ENCODE measurements at regions not wholly inside any gene's neighbourhood (a gene's known extent, or its start where the extent isn't known, plus 50 kb on each side); places are given as distances from the start of the nearest gene placed in this dataset.

DNA sequence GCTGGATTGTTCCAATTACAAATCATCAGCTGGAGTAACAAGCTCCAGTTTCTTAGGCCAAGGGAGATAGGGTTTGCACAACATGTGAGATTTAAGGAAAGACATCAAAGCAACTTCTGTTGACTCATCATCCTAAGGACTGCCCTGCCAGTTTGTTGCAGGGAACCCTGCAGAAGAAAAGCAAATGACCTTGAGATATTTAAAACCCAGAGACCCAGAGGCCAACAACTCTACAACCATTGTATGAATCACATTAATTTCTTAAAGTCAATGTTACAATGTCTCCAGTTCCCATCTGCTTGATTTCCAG lies 491.8 kb upstream of the ACVR2A start:
- DNase-seq, result no peak
- intact Hi-C loops (cut with DNase I; ENCODE audit: low total_unique reads), result no loop called here
- no peaks in the 10 kb centered on the region for H3K9me3 ChIP-seq

GRCh38 chr2:147352264-147353071 lies 492.4 kb upstream of the ACVR2A start:
- H3K4me3 ChIP-seq, result no peak overlapping the region
- H3K27ac ChIP-seq, result no peak overlapping the region
- TF ChIP-seq, protein P1, sequence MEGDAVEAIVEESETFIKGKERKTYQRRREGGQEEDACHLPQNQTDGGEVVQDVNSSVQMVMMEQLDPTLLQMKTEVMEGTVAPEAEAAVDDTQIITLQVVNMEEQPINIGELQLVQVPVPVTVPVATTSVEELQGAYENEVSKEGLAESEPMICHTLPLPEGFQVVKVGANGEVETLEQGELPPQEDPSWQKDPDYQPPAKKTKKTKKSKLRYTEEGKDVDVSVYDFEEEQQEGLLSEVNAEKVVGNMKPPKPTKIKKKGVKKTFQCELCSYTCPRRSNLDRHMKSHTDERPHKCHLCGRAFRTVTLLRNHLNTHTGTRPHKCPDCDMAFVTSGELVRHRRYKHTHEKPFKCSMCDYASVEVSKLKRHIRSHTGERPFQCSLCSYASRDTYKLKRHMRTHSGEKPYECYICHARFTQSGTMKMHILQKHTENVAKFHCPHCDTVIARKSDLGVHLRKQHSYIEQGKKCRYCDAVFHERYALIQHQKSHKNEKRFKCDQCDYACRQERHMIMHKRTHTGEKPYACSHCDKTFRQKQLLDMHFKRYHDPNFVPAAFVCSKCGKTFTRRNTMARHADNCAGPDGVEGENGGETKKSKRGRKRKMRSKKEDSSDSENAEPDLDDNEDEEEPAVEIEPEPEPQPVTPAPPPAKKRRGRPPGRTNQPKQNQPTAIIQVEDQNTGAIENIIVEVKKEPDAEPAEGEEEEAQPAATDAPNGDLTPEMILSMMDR (IDR thresholded peaks at IDR 0.05), result no peak
- TF ChIP-seq POLR2A (IDR thresholded peaks at IDR 0.05), result no peak
- DNase-seq, result no peak
- no peaks in the 10 kb centered on the region for H3K27me3 ChIP-seq
- no peaks in the 10 kb centered on the region for H3K4me1 ChIP-seq
- H3K9me3 ChIP-seq, result no peaks in the 10 kb centered on the region
- intact Hi-C loops (cut with DNase I; ENCODE audit: low total_unique reads), result no loop called here
- H3K36me3 ChIP-seq (ENCODE audit: low read depth, missing control alignments), result no peaks in the 10 kb centered on the region
- WGBS, 2 donors, result 72 to 74% methylated on average over 8 of the region's 8 CpGs

More for the DNA sequence above, 491.8 kb upstream of the ACVR2A start:
- Histone ChIP-seq H3K36me3 (ENCODE audit: low read depth, missing control alignments) (no peaks in the 10 kb centered on the region), H3K27ac (no peak overlapping the region), H3K4me1 (no peaks in the 10 kb centered on the region), H3K4me3 (no peak overlapping the region), H3K27me3 (no peaks in the 10 kb centered on the region)
- no peak for TF ChIP-seq POLR2A (IDR thresholded peaks at IDR 0.05)
- TF ChIP-seq, protein P1 (IDR thresholded peaks at IDR 0.05), result no peak

DNA sequence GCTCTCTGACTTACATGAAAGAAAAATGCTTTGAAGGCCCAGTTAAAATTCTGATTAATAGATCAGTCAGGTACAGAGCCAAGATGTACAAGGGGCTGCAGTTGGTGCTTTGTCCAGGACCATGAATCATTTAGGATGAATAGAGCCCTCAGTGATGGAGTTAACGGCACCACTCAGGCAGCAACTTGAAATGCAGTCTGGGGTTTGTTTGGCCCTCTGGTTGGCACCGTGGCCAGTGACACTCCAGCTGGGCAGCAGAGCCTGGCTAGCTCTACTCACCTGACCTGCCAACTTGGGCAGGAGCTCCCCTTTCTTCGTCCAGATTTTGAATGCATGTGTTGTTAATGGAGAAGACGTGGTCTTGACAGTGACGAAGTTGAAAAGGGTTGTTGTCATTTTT lies 493.0 kb upstream of the ACVR2A start:
- no peak for TF ChIP-seq POLR2A (IDR thresholded peaks at IDR 0.05)
- TF ChIP-seq, protein P1 (IDR thresholded peaks at IDR 0.05), result no peak
- no peak for DNase-seq
- H3K27ac ChIP-seq, result no peak overlapping the region
- WGBS, 2 donors, result 88 to 93% methylated on average over 5 of the region's 5 CpGs
- intact Hi-C loops (cut with DNase I; ENCODE audit: low total_unique reads), result no loop called here
- H3K4me1 ChIP-seq, result no peaks in the 10 kb centered on the region
- H3K4me3 ChIP-seq, result no peak overlapping the region
- no peaks in the 10 kb centered on the region for H3K9me3 ChIP-seq
- H3K36me3 ChIP-seq (ENCODE audit: low read depth, missing control alignments), result no peaks in the 10 kb centered on the region
- H3K27me3 ChIP-seq, result no peaks in the 10 kb centered on the region

DNA sequence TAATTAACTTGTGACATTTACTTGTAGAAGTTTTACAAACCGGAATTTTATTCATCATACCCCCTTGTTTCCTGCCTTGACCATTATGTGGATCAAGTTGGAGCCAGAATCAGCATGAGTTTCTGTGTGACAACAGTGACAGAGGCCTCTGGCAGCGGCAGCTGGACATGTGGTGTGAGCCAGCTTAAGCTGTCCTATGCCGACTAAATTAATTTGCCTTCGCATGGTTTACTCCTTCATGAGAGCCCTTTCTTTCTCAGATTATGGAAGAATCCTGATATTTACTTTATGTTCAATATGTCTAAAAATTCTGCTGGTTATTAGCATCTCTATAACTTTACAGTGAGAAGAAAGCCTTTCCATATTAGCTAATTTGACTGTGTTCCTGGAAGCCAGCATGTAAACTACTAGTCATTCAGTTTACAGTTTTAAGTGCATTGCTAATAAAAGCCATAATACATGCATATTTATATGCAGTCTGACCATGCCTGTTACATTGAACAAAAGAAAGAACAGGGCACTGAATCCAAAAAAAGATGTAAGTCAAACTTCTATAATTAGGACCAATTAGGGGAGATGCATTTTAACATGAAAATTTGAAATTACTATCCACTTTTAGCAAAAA lies 495.8 kb upstream of the ACVR2A start:
- H3K27ac ChIP-seq, result no peak overlapping the region
- H3K27me3 ChIP-seq, result no peaks in the 10 kb centered on the region
- TF ChIP-seq, protein P1 (IDR thresholded peaks at IDR 0.05), result no peak
- no peak for TF ChIP-seq POLR2A (IDR thresholded peaks at IDR 0.05)
- H3K36me3 ChIP-seq (ENCODE audit: low read depth, missing control alignments), result no peaks in the 10 kb centered on the region
- H3K4me3 ChIP-seq, result no peak overlapping the region
- WGBS, 2 donors, result 86 to 92% methylated on average over 4 of the region's 4 CpGs
- intact Hi-C loops (cut with DNase I; ENCODE audit: low total_unique reads), result no loop called here
- H3K4me1 ChIP-seq, result no peaks in the 10 kb centered on the region
- no peaks in the 10 kb centered on the region for H3K9me3 ChIP-seq
- no peak for DNase-seq

GRCh38 chr2:147346142-147346541 lies 498.7 kb upstream of the ACVR2A start:
- Histone ChIP-seq H3K27ac (no peak overlapping the region), H3K4me3 (no peak overlapping the region), H3K36me3 (ENCODE audit: low read depth, missing control alignments) (no peaks in the 10 kb centered on the region), H3K27me3 (no peaks in the 10 kb centered on the region), H3K4me1 (no peaks in the 10 kb centered on the region), H3K9me3 (no peaks in the 10 kb centered on the region)
- 91 to 94% methylated on average over 2 of the region's 2 CpGs for WGBS, 2 donors
- TF ChIP-seq POLR2A (IDR thresholded peaks at IDR 0.05), result no peak
- TF ChIP-seq, protein P1 (IDR thresholded peaks at IDR 0.05), result no peak
- intact Hi-C loops (cut with DNase I; ENCODE audit: low total_unique reads), result no loop called here
- DNase-seq, result no peak

Data from testis (tissue), 2 donors.